HepG2 (cell line): ENCODE measurements at regions not wholly inside any gene's neighbourhood (a gene's known extent, or its start where the extent isn't known, plus 50 kb on each side); places are given as distances from the start of the nearest gene placed in this dataset.

ENCODE experiments used
- ARID5B ChIP-seq: IDR thresholded peaks from 2 replicates; pipeline ENCODE4 v1.4.0; 2020; ENCODE audit warnings: mild to moderate bottlenecking, missing genetic modification reagents
- CAMTA2 ChIP-seq: sonication (generic); formaldehyde crosslinking; IDR thresholded peaks from 2 replicates; pipeline ENCODE4 v1.4.0; 2020; ENCODE audit warnings: mild to moderate bottlenecking, missing genetic modification reagents, borderline replicate concordance
- CTCF ChIP-seq: sonication (generic); formaldehyde crosslinking; IDR thresholded peaks from 2 replicates; pipeline ENCODE4 v1.5.0; 2020; ENCODE audit warnings: mild to moderate bottlenecking, missing genetic modification reagents, moderate library complexity
- KAT2B ChIP-seq: fragments of 150-350 bp; IDR thresholded peaks from 2 replicates; pipeline ENCODE4 v1.6.1; 2014; ENCODE audit warnings: low read depth, low read length, borderline replicate concordance
- KDM5B ChIP-seq: sonication (generic); formaldehyde crosslinking; IDR thresholded peaks from 2 replicates; pipeline ENCODE4 v1.4.0; 2020; ENCODE audit warnings: missing genetic modification reagents, mild to moderate bottlenecking, borderline replicate concordance
- MED1 ChIP-seq: sonication (generic); formaldehyde crosslinking; IDR thresholded peaks from 2 replicates; pipeline ENCODE4 v1.4.0; 2020; ENCODE audit warnings: missing genetic modification reagents
- MIXL1 ChIP-seq: IDR thresholded peaks from 2 replicates; pipeline ENCODE4 v1.6.1; 2016
- MNT ChIP-seq: fragments of 450-650 bp; IDR thresholded peaks from 2 replicates; pipeline ENCODE4 v1.6.1; 2016
- PAXIP1 ChIP-seq: sonication (generic); formaldehyde crosslinking; conservative IDR thresholded peaks from 2 replicates; pipeline ENCODE4 v1.4.0; 2020; ENCODE audit warnings: mild to moderate bottlenecking, missing genetic modification reagents, moderate library complexity
- PCBP1 ChIP-seq: fragments of 200-400 bp; formaldehyde crosslinking; IDR thresholded peaks from 2 replicates; pipeline ENCODE4 v1.6.1; 2017; ENCODE audit warnings: mild to moderate bottlenecking, low read depth, low read length, borderline replicate concordance
- POLR2A ChIP-seq, 2 experiments: IDR thresholded peaks; 2 replicates each; pipeline ENCODE4 v1.6.1; 2011; ENCODE audit warnings: low read depth in 2 of 2, low read length in 2 of 2, mild to moderate bottlenecking in 1 of 2, moderate library complexity in 1 of 2; ENCODE audit not compliant: insufficient read depth in 1 of 2
- TFAP4 ChIP-seq: sonication (generic); IDR thresholded peaks from 2 replicates; pipeline ENCODE4 v1.6.1; 2016; ENCODE audit warnings: low read depth, borderline replicate concordance
- ZEB1 ChIP-seq: IDR thresholded peaks from 2 replicates; pipeline ENCODE4 v1.6.1; 2012; ENCODE audit warnings: mild to moderate bottlenecking, low read depth, inconsistent platforms; ENCODE audit not compliant: insufficient replicate concordance
- ZNF362 ChIP-seq: sonication (generic); formaldehyde crosslinking; IDR thresholded peaks from 2 replicates; pipeline ENCODE4 v1.4.0; 2020; ENCODE audit warnings: missing genetic modification reagents, mild to moderate bottlenecking, borderline replicate concordance
- ZNF530 ChIP-seq: sonication (generic); formaldehyde crosslinking; IDR thresholded peaks from 2 replicates; pipeline ENCODE4 v1.5.0; 2020; ENCODE audit warnings: low read depth, mild to moderate bottlenecking, missing genetic modification reagents
- ZNF577 ChIP-seq: sonication (generic); formaldehyde crosslinking; IDR thresholded peaks from 2 replicates; pipeline ENCODE4 v1.4.0; 2020; ENCODE audit warnings: mild to moderate bottlenecking, low read depth, missing genetic modification reagents, borderline replicate concordance

- peak; percentile 92 for TF ChIP-seq ZNF362 (CRISPR knock-in tag)
- no peak for TF ChIP-seq PCBP1
- TF ChIP-seq ZNF577 (CRISPR knock-in tag): no peak
- TF ChIP-seq PAXIP1 (CRISPR knock-in tag): peak; percentile 46
- no peak for TF ChIP-seq MIXL1 (CRISPR knock-in tag)
- no peak for TF ChIP-seq KAT2B
- no peak for TF ChIP-seq KDM5B (CRISPR knock-in tag)
- 0 out of 2 replicates have a peak, but pooled peaks have one; percentile 51 for TF ChIP-seq CAMTA2 (CRISPR knock-in tag)
- TF ChIP-seq ZNF530 (CRISPR knock-in tag): no peak
- no peak for TF ChIP-seq POLR2A (IDR thresholded peaks at IDR 0.05; ENCODE audit: insufficient read depth in 1 of 2, low read depth in 2 of 2, low read length in 2 of 2)
- peak; percentile 71; the same call in 1 of the 2 replicates for TF ChIP-seq ARID5B
- 0 out of 2 replicates have a peak, but pooled peaks have one; percentile 13 for TF ChIP-seq TFAP4
- TF ChIP-seq MED1: peak; percentile 66
- no peak for TF ChIP-seq CTCF (CRISPR knock-in tag)
- TF ChIP-seq MNT: peak; percentile 21; the same call in 1 of the 2 replicates
- no peak for TF ChIP-seq ZEB1
Measured at GRCh38 chr20:5696011-5696559, 54.1 kb upstream of the SHLD1 start (continued).
